Cerebellar nuclear complex (tissue), 1 donor: ENCODE measurements at regions not wholly inside any gene's neighbourhood (a gene's known extent, or its start where the extent isn't known, plus 50 kb on each side); places are given as distances from the start of the nearest gene placed in this dataset.
"Not testable (repeated sequence)": the region's sequence is repeated elsewhere in the genome, so short reads cannot be mapped to it uniquely, and the experiment has no call there.

ENCODE experiments used
- DNase-seq, 2 experiments: peaks; one replicate each; lab custom pipeline; 2025; lab: John Stamatoyannopoulos, UW

GRCh38 chr12:91743704-91744321 lies 401.8 kb downstream of the BTG1 start:
- DNase-seq, result no peak

GRCh38 chr12:91743280-91743679 lies 402.4 kb downstream of the BTG1 start:
- no peak for DNase-seq

GRCh38 chr12:91741932-91742331 lies 403.7 kb downstream of the BTG1 start:
- no peak for DNase-seq

- not testable (repeated sequence) for DNase-seq
Observed at GRCh38 chr12:91733846-91734245, 411.8 kb downstream of the BTG1 start.

GRCh38 chr12:91732086-91732485 lies 413.6 kb downstream of the BTG1 start:
- no peak for DNase-seq

- no peak for DNase-seq
Observed at GRCh38 chr12:91729543-91729942, 416.1 kb downstream of the BTG1 start.

GRCh38 chr12:91723191-91723590 lies 422.5 kb downstream of the BTG1 start:
- DNase-seq, result no peak

- DNase-seq, result no peak
Observed at GRCh38 chr12:91722072-91722471, 423.6 kb downstream of the BTG1 start.

GRCh38 chr12:91721023-91721422 lies 424.6 kb downstream of the BTG1 start:
- DNase-seq, result no peak

DNA sequence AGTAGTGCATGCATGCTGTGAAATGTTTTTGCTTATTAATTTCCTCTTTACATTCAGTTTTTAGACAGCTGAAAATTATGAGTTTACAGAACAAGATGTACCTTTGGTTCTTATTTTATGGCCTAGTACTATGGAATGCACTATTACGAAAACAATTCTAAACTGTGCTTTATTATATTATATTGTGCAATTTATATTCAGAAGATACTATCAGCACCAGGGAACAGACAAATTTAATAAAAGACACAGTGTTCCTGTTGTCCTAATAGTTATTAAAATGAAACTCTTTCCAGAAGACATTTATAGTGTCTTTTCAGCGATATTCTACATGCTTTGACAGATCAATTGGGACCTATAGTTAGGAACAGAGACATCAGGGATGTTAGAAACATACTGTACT lies 427.3 kb downstream of the BTG1 start:
- no peak for DNase-seq

GRCh38 chr12:91717804-91718203 lies 427.8 kb downstream of the BTG1 start:
- DNase-seq, result no peak

GRCh38 chr12:91711925-91712324 lies 433.7 kb downstream of the BTG1 start:
- not testable (repeated sequence) for DNase-seq

DNA sequence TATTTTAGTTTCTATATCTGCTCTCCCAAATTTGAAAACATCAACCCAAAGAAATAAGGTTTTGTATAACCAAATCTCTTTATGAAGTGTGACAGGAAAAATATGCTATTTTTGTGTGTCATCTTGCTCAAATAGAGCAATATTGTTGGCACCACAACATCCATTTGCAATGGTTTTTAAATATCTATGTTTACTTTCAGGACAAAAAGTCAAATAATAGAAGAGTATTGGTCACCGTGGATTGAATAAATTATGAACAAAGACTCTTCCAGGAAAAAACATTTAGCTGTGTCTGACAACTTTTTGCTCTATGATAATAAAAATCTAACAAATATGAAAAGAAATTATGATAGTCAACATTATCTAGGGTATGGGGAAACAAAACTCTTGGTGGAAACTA lies 439.2 kb downstream of the BTG1 start:
- no peak for DNase-seq

GRCh38 chr12:91704446-91704845 lies 441.2 kb downstream of the BTG1 start:
- DNase-seq, result no peak

DNA sequence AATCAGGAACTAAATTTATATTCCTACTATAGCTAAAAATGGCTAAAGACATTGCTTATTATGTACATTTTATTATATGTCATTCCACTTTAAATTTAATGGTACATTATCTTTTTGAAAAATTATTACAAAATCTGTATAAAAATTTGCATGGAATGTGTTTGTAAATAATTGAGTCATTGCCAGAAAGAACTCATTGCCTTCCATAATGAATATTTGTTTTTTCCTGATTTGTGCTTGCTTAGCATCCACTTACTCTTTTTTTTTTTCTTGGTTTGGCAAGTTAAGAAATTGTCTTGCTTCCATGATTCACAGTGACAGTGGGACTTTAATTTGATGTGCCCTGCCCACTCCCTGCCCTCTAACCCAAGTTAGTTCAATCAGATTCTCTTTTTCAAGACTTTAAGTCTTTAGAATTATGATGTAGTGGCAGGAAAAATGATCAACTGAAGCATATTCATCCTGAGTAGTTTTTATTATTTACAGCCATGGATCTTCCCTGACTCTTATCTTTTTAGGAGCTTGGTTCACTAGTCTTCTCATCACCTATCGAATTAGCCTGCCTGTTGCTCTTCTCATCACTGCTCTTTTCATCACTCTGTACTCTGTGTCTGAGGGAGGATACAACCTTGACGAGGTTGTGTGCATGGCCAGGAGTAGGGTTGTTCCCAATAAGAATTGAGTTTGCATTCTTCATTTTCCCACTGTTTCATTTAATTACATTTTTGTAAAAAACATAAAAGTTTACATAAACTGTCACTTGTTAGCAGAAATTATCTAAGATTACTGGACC lies 442.0 kb downstream of the BTG1 start:
- no peak for DNase-seq

DNA sequence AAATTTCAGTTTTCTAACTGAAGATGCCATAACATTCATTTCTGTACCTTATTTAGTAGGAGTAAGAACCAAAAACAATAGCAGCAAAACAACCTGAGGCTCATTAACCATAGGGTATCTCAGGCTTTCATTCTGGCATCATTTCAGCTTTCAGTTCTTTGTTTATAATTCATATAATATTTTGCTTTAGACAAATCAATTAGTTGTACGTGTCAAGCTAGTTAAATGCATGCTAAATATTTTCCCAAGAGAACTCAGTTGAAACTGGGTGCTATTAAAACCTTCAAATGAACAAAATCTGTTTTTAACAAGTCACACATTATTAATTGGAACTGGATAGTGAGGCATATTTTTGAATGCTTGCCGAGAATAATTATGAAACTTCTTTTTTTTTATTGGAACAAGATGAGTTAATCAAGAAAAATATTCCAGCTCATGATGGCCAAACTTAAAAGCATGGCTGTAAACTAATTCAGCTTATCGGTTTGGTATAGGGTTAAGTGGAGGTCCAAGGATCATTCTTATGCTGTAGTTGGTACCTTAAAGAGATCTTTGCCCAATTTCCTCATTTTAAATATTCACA lies 442.7 kb downstream of the BTG1 start:
- no peak for DNase-seq

- no peak for DNase-seq
Observed at GRCh38 chr12:91695964-91696363, 449.7 kb downstream of the BTG1 start.

- not testable (repeated sequence) for DNase-seq
Observed at GRCh38 chr12:91695406-91695805, 450.2 kb downstream of the BTG1 start.

DNA sequence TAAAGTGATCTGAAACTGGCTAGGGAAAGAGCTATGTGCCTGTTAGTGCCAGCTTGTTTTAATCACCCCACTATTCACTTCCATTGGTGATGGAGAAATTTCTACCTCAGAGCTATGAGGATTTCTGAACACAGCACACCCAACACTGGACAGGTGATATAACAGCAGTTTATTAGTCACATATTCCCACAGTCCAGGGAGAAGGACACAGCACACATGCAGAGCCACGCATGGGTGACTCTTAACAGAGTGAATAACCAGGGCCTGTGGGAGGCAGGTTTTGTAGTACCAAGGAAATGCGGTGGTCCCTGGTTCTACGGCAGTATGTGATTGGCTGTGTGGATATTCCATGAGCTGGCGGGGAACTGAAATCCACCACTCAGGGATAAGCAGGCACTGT lies 455.1 kb downstream of the BTG1 start:
- no peak for DNase-seq

- no peak for DNase-seq
Observed at GRCh38 chr12:91687052-91688017, 458.3 kb downstream of the BTG1 start.

DNA sequence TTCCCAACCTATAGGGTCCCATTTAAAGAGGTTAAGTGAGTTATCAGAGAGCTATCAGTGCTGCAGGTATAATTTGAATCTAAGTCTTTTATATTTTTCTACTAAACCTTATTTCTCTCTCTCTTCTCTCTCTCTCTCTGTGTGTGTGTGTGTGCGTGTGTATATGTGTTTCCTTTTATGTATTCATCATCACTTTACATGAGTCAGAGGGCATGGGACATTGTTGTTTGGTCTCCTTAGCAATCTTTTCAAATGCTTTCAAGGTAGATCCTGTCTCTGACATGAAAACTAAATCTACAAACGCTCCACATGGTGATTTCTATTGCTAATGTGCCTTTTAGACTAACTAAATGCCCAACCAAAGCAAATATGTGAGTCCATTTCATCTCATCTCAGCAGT lies 459.7 kb downstream of the BTG1 start:
- DNase-seq, result no peak

DNA sequence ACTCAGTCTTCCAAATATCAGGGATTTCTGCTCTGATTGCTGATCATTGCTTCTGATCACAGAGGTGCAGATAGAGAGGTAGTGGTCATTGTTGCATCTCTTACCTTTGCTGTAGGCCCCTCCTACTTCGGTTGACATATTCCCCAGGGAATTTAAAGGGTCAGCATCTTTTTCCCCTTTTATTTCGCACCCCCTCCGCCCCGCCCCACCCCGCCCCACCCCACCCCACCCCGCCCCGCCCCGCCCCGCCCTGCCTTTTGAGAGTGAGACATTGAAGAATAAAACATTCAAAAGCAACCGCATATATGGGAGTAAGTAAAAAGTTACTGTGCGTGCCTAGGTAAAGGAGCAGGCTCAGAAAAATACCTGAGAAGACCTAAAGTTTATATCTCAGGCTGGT lies 463.9 kb downstream of the BTG1 start:
- DNase-seq, result no peak
